ENCODE measurements at regions not wholly inside any gene's neighbourhood (a gene's known extent, or its start where the extent isn't known, plus 50 kb on each side); places are given as distances from the start of the nearest gene placed in this dataset.
A peak's percentile ranks its signal among the peaks of the same experiment; 100 is the strongest.
"Not testable (repeated sequence)": the region's sequence is repeated elsewhere in the genome, so short reads cannot be mapped to it uniquely, and the experiment has no call there.

- DNase-seq (ENCODE audit: low spot score): no peak
Observed at GRCh38 chr12:14213542-14213941, 151.9 kb upstream of the ATF7IP start.

DNA sequence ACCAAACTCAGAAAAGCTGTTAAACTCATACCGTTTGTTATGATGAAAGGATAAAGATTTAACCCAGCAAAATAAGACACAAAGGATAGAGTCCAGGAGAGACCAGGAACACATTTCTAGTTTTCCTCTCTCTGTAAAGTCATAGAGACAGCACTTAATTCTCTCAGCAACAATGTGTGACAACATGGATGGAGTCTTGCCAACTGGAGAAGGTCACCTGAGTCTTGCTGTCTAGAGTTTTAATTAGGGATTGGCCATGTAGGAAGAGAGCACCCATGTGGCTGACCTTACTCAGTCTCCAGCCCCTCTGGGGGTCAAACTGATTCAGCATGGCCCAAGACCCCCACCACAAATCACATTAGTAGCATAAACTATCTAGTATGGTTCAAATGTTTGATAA lies 151.0 kb upstream of the ATF7IP start:
- no peak for DNase-seq (ENCODE audit: low spot score)

- DNase-seq (ENCODE audit: low spot score): not testable (repeated sequence)
Observed at GRCh38 chr12:14215949-14216348, 149.5 kb upstream of the ATF7IP start.

DNA sequence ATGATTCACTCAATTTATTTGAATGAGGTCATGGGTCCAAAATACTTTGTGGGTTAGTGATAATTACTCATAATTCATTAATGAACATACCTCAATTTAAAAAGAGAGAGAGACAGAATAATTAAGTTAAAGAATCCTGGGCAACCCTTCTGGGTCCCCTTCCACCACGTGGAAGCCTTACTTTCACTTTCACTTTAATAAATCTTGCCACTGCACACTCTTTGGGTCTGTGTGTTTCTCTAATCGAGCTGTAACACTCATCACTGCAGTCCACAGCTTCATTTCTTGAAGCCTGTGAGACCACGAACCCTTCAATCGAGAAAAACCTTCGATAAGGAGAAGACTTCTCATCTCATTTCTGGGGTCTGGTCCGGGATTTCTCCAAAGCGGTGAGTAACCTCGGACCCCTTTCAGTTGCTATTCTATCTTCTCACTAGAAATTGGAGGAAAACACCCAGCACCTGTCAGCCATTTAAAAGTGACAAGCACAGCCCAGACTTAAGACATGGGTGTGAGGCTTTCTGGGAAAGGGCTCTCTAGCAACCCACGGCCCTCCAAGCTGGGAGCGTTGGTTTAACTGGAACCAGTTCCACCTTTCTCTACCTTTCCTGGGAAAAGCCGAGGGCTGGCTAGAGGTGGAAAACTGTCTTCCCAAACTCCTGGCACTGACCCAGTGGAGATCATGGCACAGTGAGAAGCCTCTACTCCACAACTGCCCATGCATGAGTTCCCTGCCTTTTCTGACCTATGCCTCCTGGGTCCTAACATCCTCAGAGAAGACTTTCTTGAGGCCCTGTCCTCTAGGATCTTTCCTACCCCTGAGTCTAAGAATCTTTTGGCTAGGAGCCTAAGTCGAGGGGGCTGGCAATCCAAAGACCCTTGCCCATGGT lies 148.8 kb upstream of the ATF7IP start:
- no peak for DNase-seq (ENCODE audit: low spot score)

- DNase-seq (ENCODE audit: low spot score): no peak
Observed at GRCh38 chr12:14219156-14219555, 146.3 kb upstream of the ATF7IP start.

DNA sequence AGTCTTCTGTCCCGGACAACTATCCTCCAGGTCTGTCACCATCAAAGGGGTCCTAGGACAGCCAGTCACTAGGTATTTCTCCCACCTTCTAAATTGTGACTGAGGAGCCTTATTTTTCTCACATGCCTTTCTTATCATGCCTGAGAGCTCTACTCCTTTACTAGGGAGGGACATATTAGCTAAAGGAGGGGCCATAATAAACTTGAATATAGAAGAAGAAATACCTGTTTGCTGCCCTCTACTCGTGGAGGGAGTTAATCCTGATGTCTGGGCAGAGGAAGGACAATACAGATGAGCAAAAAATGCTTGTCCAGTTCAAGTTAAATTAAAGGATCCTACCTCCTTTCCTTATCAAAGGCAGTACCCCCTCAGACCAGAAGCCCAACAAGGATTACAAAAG lies 145.8 kb upstream of the ATF7IP start:
- not testable (repeated sequence) for DNase-seq (ENCODE audit: low spot score)

- DNase-seq (ENCODE audit: low spot score): no peak
Observed at GRCh38 chr12:14225064-14225463, 140.4 kb upstream of the ATF7IP start.

GRCh38 chr12:14235176-14235575 lies 130.3 kb upstream of the ATF7IP start:
- DNase-seq (ENCODE audit: low spot score): not testable (repeated sequence)

GRCh38 chr12:14236641-14237040 lies 128.8 kb upstream of the ATF7IP start:
- not testable (repeated sequence) for DNase-seq (ENCODE audit: low spot score)

DNA sequence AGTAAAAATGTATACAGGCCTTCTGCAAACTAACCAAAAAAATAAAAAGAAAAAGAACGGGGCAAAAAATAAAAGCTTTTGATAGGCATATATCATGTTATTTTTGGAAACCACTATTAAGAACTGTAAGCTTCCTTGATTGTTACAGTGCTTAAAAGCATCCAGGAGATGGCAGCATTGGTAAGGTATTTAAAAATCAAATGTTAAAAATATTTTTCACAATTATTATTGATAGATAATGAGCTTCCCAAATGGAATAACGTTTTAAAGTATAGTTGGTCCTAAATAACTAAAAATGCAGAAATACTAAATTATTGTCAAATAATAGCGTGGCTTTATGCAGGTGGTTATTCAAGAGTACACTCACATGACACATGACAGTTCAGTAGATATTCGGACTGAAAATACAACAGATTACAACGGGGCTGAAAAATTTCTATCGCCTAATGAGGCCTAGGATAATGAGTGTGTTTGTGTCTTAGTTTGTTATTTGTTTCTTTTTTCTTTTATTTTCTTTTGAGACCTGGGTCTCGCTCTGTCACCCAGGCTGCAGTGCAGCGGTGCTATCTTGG lies 127.2 kb upstream of the ATF7IP start:
- DNase-seq (ENCODE audit: low spot score): peak; percentile 56

GRCh38 chr12:14239350-14239934 lies 126.0 kb upstream of the ATF7IP start:
- no peak for DNase-seq (ENCODE audit: low spot score)

GRCh38 chr12:14239935-14240872 lies 125.3 kb upstream of the ATF7IP start:
- DNase-seq (ENCODE audit: low spot score): no peak

DNA sequence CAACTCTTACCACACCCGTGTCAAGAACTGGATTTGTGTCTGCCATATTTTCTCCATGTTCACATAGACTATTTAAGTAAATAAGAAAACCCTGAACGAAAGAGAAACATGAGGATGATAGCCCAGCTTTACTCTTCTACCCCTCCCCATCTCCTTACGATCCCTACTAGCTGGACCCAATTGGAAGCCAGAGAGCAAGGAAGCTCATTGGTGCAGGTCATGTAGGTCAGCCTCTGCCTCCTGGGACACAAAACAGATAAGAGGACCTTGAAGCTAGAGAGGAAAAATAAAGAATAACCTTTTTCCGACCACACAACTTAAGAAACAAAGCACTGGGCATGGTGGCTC lies 124.6 kb upstream of the ATF7IP start:
- DNase-seq (ENCODE audit: low spot score): no peak

GRCh38 chr12:14242825-14243224 lies 122.7 kb upstream of the ATF7IP start:
- DNase-seq (ENCODE audit: low spot score): not testable (repeated sequence)

GRCh38 chr12:14243941-14244340 lies 121.5 kb upstream of the ATF7IP start:
- DNase-seq (ENCODE audit: low spot score): no peak

GRCh38 chr12:14244876-14245669 lies 120.4 kb upstream of the ATF7IP start:
- no peak for DNase-seq (ENCODE audit: low spot score)

GRCh38 chr12:14247166-14247565 lies 118.3 kb upstream of the ATF7IP start:
- no peak for DNase-seq (ENCODE audit: low spot score)

- DNase-seq (ENCODE audit: low spot score): peak; percentile 27
Observed at GRCh38 chr12:14249368-14249767, 116.1 kb upstream of the ATF7IP start.

GRCh38 chr12:14252697-14253096 lies 112.8 kb upstream of the ATF7IP start:
- DNase-seq (ENCODE audit: low spot score): no peak

DNA sequence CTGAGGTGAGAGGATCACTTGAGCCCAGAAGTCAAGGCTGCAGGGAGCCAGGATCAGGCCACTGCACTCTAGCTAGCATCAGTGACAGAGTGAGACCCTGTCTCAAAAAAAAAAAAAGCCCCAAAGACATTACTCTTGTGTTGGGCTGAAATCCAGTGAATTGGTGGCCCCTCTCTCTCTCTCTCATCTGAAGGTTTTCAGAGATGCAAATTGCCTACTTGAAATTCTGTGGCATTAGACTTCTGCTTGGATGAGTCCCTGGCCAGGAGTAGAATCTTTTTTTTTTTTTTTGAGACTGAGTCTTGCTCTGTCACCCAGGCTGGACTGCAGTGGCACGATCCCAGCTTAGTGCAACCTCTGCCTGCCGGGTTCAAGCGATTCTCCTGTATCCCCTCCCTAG lies 112.0 kb upstream of the ATF7IP start:
- no peak for DNase-seq (ENCODE audit: low spot score)

- DNase-seq (ENCODE audit: low spot score): no peak
Observed at GRCh38 chr12:14254781-14255180, 110.7 kb upstream of the ATF7IP start.
